ENCODE measurements at regions not wholly inside any gene's neighbourhood (a gene's known extent, or its start where the extent isn't known, plus 50 kb on each side); places are given as distances from the start of the nearest gene placed in this dataset.
"Not testable (repeated sequence)": the region's sequence is repeated elsewhere in the genome, so short reads cannot be mapped to it uniquely, and the experiment has no call there.

DNA sequence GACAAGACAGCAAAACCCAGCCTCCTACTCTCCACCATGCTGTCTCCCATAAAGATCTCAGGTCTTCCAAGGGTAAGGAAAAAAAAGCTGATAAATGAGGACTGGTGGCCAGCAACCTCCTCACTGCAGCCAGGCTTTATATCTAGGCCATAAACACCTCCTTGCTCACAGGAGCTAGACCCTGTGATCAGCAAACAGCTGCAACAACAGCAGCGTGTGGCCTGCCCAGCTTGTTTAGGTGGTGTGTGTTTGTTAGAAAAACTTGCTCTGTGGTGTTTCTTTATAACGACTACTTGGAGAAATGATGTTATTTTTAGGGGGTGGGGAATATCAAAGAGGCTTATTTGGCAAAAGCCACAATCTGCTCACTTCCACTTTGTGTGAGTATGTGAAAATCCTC, 880.9 kb upstream of the AMELY start:
- Histone ChIP-seq H3K27me3 (ENCODE audit: control insufficient read depth, insufficient read depth, low read length) (no peaks in the 10 kb centered on the region), H3K4me1 (ENCODE audit: control insufficient read depth in 2 of 3, insufficient read depth in 2 of 3, low read depth in 1 of 3, low read length in 3 of 3) (no peaks in the 10 kb centered on the region), H3K9ac (ENCODE audit: low read length in 3 of 3) (no peak overlapping the region), H3K36me3 (ENCODE audit: control insufficient read depth in 2 of 3, insufficient read depth in 3 of 3, low read length in 3 of 3) (no peaks in the 10 kb centered on the region), H3K27ac (ENCODE audit: low read depth in 2 of 2, low read length in 2 of 2) (no peak overlapping the region), H3K9me3 (ENCODE audit: control insufficient read depth in 2 of 3, insufficient read depth in 1 of 3, low read length in 3 of 3) (no peaks in the 10 kb centered on the region), H3K4me3 (ENCODE audit: low read length in 3 of 3) (no peak overlapping the region)
- DNase-seq (no peak), FAIRE-seq (no peak)
- TF ChIP-seq, protein P1, sequence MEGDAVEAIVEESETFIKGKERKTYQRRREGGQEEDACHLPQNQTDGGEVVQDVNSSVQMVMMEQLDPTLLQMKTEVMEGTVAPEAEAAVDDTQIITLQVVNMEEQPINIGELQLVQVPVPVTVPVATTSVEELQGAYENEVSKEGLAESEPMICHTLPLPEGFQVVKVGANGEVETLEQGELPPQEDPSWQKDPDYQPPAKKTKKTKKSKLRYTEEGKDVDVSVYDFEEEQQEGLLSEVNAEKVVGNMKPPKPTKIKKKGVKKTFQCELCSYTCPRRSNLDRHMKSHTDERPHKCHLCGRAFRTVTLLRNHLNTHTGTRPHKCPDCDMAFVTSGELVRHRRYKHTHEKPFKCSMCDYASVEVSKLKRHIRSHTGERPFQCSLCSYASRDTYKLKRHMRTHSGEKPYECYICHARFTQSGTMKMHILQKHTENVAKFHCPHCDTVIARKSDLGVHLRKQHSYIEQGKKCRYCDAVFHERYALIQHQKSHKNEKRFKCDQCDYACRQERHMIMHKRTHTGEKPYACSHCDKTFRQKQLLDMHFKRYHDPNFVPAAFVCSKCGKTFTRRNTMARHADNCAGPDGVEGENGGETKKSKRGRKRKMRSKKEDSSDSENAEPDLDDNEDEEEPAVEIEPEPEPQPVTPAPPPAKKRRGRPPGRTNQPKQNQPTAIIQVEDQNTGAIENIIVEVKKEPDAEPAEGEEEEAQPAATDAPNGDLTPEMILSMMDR (IDR thresholded peaks at IDR 0.05; ENCODE audit: borderline replicate concordance, extremely low read depth, insufficient read depth): no peak
- intact Hi-C loops (cut with DNase I): no loop called here

DNA sequence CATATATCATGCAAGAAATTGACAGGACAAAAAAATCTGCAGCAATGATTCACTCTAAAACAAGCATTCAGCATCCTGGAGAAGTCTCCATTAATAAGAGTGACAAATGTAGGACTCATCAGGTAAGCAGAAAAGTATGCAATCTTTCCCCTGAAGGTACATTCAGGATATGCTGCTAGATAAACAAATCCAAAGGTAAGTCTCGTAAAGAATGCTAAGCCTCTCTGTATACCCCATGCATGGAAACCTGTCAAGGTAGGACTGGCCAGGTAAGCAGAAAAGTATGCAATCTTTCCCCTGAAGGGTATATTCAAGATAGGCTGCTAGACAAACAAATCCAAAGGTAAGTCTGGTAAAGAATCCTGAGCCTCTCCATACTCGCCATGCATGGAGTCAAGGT, 869.9 kb upstream of the AMELY start:
- TF ChIP-seq, protein P1 (IDR thresholded peaks at IDR 0.05; ENCODE audit: borderline replicate concordance, extremely low read depth, insufficient read depth): no peak
- H3K4me3 ChIP-seq (ENCODE audit: low read length in 3 of 3): no peak overlapping the region
- DNase-seq (no peak), FAIRE-seq (no peak)
- H3K27me3 ChIP-seq (ENCODE audit: control insufficient read depth, insufficient read depth, low read length): no peaks in the 10 kb centered on the region
- no peaks in the 10 kb centered on the region for H3K9me3 ChIP-seq (ENCODE audit: control insufficient read depth in 2 of 3, insufficient read depth in 1 of 3, low read length in 3 of 3)
- H3K36me3 ChIP-seq (ENCODE audit: control insufficient read depth in 2 of 3, insufficient read depth in 3 of 3, low read length in 3 of 3): no peaks in the 10 kb centered on the region
- H3K4me1 ChIP-seq (ENCODE audit: control insufficient read depth in 2 of 3, insufficient read depth in 2 of 3, low read depth in 1 of 3, low read length in 3 of 3): no peaks in the 10 kb centered on the region
- intact Hi-C loops (cut with DNase I): no loop called here
- no peak overlapping the region for H3K27ac ChIP-seq (ENCODE audit: low read depth in 2 of 2, low read length in 2 of 2)
- H3K9ac ChIP-seq (ENCODE audit: low read length in 3 of 3): no peak overlapping the region

DNA sequence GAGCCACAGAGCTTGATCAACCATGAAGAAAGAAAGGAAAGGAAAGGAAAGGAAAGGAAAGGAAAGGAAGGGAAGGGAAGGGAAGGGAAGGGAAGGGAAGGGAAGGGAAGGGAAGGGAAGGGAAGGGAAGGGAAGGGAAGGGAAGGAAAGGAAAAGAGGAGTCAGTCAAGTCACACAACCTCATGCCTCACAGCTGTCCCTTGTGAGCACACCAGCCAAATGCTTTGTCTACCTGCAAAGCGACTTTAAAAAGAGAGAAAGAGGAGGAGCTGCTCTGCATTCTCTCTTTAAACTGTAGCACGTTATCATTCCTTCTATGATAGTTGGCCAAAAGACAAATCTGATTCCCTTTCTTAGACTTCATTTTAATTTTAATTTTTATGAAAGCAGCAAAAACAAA, 863.9 kb upstream of the AMELY start:
- H3K36me3 ChIP-seq (ENCODE audit: control insufficient read depth in 2 of 3, insufficient read depth in 3 of 3, low read length in 3 of 3); H3K4me3 ChIP-seq (ENCODE audit: low read length in 3 of 3); H3K9ac ChIP-seq (ENCODE audit: low read length in 3 of 3); FAIRE-seq; H3K27ac ChIP-seq (ENCODE audit: low read depth in 2 of 2, low read length in 2 of 2); H3K9me3 ChIP-seq (ENCODE audit: control insufficient read depth in 2 of 3, insufficient read depth in 1 of 3, low read length in 3 of 3); H3K27me3 ChIP-seq (ENCODE audit: control insufficient read depth, insufficient read depth, low read length); DNase-seq; H3K4me1 ChIP-seq (ENCODE audit: control insufficient read depth in 2 of 3, insufficient read depth in 2 of 3, low read depth in 1 of 3, low read length in 3 of 3); intact Hi-C loops (cut with DNase I): not testable (repeated sequence)

DNA sequence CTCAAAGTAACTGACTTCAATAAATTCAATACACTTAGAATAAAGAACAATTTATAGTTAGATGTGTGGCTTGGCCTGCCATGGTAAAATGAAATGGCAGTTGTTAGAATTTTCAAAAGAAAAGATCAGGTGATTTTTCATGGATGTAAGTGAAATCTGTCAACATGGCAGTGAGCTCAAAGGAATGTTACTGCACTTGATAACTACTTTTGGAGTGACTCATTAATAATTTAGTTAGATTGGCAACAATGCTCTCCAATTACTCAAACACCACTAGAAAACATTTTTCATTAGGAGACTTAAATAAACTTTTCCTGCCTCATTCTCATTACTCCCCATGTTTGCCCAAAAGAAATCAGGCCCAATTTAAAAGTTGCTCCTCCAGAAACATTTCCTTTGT, 860.2 kb upstream of the AMELY start:
- H3K9ac ChIP-seq (ENCODE audit: low read length in 3 of 3): no peak overlapping the region
- FAIRE-seq: no peak

More for the DNA sequence above, 860.2 kb upstream of the AMELY start:
- no peaks in the 10 kb centered on the region for H3K4me1 ChIP-seq (ENCODE audit: control insufficient read depth in 2 of 3, insufficient read depth in 2 of 3, low read depth in 1 of 3, low read length in 3 of 3)
- no peaks in the 10 kb centered on the region for H3K36me3 ChIP-seq (ENCODE audit: control insufficient read depth in 2 of 3, insufficient read depth in 3 of 3, low read length in 3 of 3)
- intact Hi-C loops (cut with DNase I): no loop called here
- H3K4me3 ChIP-seq (ENCODE audit: low read length in 3 of 3): no peak overlapping the region
- H3K9me3 ChIP-seq (ENCODE audit: control insufficient read depth in 2 of 3, insufficient read depth in 1 of 3, low read length in 3 of 3): no peaks in the 10 kb centered on the region
- no peaks in the 10 kb centered on the region for H3K27me3 ChIP-seq (ENCODE audit: control insufficient read depth, insufficient read depth, low read length)
- no peak overlapping the region for H3K27ac ChIP-seq (ENCODE audit: low read depth in 2 of 2, low read length in 2 of 2)
- TF ChIP-seq, protein P1 (IDR thresholded peaks at IDR 0.05; ENCODE audit: borderline replicate concordance, extremely low read depth, insufficient read depth): no peak
- DNase-seq: no peak
